Dendritic cell treated with granulocyte-macrophage colony-stimulating factor and Interleukin-4, amounts not matched to agents 40 ng/mL and 50 ng/mL, for 4 days (primary cell): ENCODE measurements at regions not wholly inside any gene's neighbourhood (a gene's known extent, or its start where the extent isn't known, plus 50 kb on each side); places are given as distances from the start of the nearest gene placed in this dataset.

Source experiments
- H3K27ac Mint-ChIP-seq: one replicate; pipeline ENCODE4 v1.8.0; 2022; ENCODE audit warnings: mild to moderate bottlenecking, mixed read lengths
- H3K27me3 Mint-ChIP-seq: one replicate; pipeline ENCODE4 v1.8.0; 2022; ENCODE audit warnings: mild to moderate bottlenecking, mixed read lengths
- H3K36me3 Mint-ChIP-seq: one replicate; pipeline ENCODE4 v1.8.0; 2022; ENCODE audit warnings: low read depth, mixed read lengths
- H3K4me1 Mint-ChIP-seq: one replicate; pipeline ENCODE4 v1.8.0; 2022; ENCODE audit warnings: low read depth, mixed read lengths
- H3K4me3 Mint-ChIP-seq: one replicate; pipeline ENCODE4 v1.8.0; 2022; ENCODE audit warnings: mild to moderate bottlenecking, moderate library complexity, mixed read lengths
- H3K9me3 Mint-ChIP-seq: one replicate; pipeline ENCODE4 v1.8.0; 2022; ENCODE audit warnings: mixed read lengths
- intact Hi-C: fragments of 100-400 bp; cut with micrococcal nuclease; formaldehyde crosslinking; loops from one replicate; pipeline ENCODE4 v1.15.0; 2022

DNA sequence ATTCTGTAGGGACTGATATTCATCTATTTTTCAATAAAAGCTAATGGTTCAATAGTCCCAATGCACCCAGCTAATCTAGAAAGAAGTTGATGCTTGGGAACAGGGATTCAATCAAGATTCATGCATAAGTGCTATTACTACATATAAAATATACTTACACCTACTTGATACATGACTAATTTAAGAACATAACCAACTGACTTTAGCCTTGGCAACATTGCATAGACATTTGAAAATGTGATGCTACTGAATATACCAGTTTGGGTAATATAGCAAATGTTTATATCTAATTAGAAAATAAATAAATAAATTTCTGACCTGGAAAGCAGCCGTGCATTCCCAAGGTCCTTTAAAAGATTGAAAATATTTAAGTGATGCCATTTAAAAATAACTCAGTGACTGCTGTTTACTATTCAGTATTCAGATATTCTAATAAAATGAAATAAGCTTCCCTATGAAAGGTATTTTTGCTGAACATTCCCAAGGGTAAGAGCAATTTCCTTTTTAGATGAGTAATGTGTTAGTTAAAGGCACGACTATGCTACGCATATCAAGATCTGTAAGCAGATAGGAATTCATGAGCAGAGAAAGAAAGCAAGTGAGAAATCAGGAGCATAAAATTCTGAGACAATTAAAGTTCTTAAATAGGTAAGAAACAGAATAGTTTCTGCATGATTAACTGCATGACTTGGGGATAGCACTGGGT is 160.6 kb upstream of the SYT1 start:
- intact Hi-C loops = no loop called here
- Mint-ChIP-seq H3K27ac (no peak overlapping the region), H3K36me3 (no peaks in the 10 kb centered on the region), H3K4me1 (no peaks in the 10 kb centered on the region), H3K9me3 (no peaks in the 10 kb centered on the region), H3K4me3 (no peak overlapping the region), H3K27me3 (no peaks in the 10 kb centered on the region)

- Mint-ChIP-seq H3K27ac (no peak overlapping the region), H3K4me3 (no peak overlapping the region), H3K36me3 (no peaks in the 10 kb centered on the region), H3K27me3 (no peaks in the 10 kb centered on the region), H3K4me1 (no peaks in the 10 kb centered on the region), H3K9me3 (no peaks in the 10 kb centered on the region)
- intact Hi-C loops = no loop called here
Measured at GRCh38 chr12:78711954-78712353, 152.6 kb upstream of the SYT1 start.

DNA sequence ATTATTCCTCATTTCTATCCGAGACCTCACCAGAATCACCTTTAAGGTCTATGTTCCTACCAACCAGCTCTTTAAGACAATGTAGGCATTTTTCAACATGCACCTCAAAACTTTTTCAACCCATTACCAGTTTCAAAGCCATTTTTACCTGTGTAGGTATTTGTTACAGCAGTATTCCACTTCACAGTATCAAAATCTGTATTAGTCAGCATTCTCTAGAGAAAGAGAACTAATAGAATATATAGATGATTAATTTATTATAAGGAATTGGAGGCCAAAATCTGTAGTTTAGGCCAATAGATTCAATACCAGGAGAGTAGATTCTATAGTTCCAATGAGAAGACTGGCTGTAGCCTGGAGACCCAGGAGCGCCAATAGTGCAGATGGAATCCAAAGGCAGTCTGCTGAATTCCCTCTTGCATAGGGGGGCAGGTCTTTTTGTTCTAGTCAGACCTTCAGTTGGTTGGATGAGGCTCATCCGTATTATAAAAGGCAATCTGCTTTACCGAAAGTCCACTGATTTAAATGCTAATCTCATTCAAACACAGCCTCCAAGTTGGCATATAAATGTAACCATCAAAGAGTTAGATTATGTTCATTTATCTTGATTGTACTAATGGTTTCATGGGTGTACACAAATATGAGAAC is 151.6 kb upstream of the SYT1 start:
- H3K27ac Mint-ChIP-seq = no peak overlapping the region
- H3K4me3 Mint-ChIP-seq = no peak overlapping the region
- no peaks in the 10 kb centered on the region for H3K36me3 Mint-ChIP-seq
- H3K9me3 Mint-ChIP-seq = no peaks in the 10 kb centered on the region
- no peaks in the 10 kb centered on the region for H3K4me1 Mint-ChIP-seq
- H3K27me3 Mint-ChIP-seq = no peaks in the 10 kb centered on the region
- intact Hi-C loops = no loop called here

DNA sequence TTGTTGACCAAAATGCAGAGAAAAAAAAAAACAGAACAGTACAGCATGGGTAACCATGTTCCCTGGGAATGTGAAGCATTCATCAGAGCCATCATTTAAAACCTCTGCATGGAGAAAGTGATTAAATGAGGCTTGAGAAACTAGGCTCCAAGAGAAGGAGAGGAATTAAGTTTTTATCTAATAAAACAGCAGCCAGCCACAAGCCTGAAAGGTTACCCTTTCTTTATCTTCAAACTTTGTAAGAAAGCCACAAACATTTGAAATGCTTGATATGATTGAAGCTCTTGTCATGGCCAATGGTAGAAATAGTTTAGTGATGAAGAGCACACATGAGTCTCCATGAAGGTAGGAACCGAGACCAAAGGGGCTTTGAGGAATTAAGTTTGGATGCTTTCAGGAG is 144.9 kb upstream of the SYT1 start:
- intact Hi-C loops = no loop called here
- no peaks in the 10 kb centered on the region for H3K9me3 Mint-ChIP-seq
- H3K27ac Mint-ChIP-seq = no peak overlapping the region
- H3K36me3 Mint-ChIP-seq = no peaks in the 10 kb centered on the region
- H3K4me3 Mint-ChIP-seq = no peak overlapping the region
- H3K4me1 Mint-ChIP-seq = no peaks in the 10 kb centered on the region
- no peaks in the 10 kb centered on the region for H3K27me3 Mint-ChIP-seq

- H3K9me3 Mint-ChIP-seq = no peaks in the 10 kb centered on the region
- no peaks in the 10 kb centered on the region for H3K27me3 Mint-ChIP-seq
- H3K36me3 Mint-ChIP-seq = no peaks in the 10 kb centered on the region
- intact Hi-C loops = no loop called here
- no peak overlapping the region for H3K27ac Mint-ChIP-seq
- H3K4me3 Mint-ChIP-seq = no peak overlapping the region
- no peaks in the 10 kb centered on the region for H3K4me1 Mint-ChIP-seq
Measured at GRCh38 chr12:78721906-78722305, 142.7 kb upstream of the SYT1 start.

- no peaks in the 10 kb centered on the region for H3K4me1 Mint-ChIP-seq
- H3K27ac Mint-ChIP-seq = no peak overlapping the region
- no peaks in the 10 kb centered on the region for H3K27me3 Mint-ChIP-seq
- intact Hi-C loops = no loop called here
- H3K4me3 Mint-ChIP-seq = no peak overlapping the region
- no peaks in the 10 kb centered on the region for H3K9me3 Mint-ChIP-seq
- H3K36me3 Mint-ChIP-seq = no peaks in the 10 kb centered on the region
Measured at GRCh38 chr12:78725033-78725432, 139.5 kb upstream of the SYT1 start.

DNA sequence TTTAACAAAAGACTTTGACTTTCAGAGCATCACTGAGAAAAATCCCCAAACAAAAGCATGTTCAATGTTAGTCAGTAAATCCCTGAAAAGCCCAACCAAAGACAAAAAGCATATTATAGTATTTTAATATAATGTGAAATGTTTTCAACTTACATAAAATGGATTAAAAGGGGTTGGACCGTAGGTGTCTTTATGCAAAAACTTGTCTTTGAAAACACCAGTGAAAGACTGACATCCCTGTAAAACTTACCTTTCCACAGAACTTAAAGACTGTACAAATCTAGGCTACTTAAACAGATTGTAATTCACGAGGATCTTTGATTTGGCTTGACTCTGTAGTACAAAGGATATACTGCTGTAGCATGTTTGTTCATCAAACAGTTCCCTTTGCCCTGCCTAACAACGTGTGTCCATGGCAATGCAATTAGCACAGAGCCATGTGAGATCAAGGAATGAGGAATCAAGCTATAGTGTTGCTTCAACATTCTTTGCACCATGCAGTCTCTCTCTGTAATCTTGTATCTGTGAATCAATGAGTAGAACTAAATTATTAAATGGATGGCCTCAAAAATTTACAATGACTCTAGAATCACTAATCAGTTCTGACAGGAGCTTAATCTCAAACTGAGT is 138.5 kb upstream of the SYT1 start:
- no peaks in the 10 kb centered on the region for H3K27me3 Mint-ChIP-seq
- no peaks in the 10 kb centered on the region for H3K9me3 Mint-ChIP-seq
- intact Hi-C loops = no loop called here
- H3K36me3 Mint-ChIP-seq = no peaks in the 10 kb centered on the region
- H3K27ac Mint-ChIP-seq = no peak overlapping the region
- no peaks in the 10 kb centered on the region for H3K4me1 Mint-ChIP-seq
- H3K4me3 Mint-ChIP-seq = no peak overlapping the region

- no peaks in the 10 kb centered on the region for H3K36me3 Mint-ChIP-seq
- H3K4me1 Mint-ChIP-seq = no peaks in the 10 kb centered on the region
- H3K9me3 Mint-ChIP-seq = no peaks in the 10 kb centered on the region
Measured at GRCh38 chr12:78726854-78727253, 137.7 kb upstream of the SYT1 start.

DNA sequence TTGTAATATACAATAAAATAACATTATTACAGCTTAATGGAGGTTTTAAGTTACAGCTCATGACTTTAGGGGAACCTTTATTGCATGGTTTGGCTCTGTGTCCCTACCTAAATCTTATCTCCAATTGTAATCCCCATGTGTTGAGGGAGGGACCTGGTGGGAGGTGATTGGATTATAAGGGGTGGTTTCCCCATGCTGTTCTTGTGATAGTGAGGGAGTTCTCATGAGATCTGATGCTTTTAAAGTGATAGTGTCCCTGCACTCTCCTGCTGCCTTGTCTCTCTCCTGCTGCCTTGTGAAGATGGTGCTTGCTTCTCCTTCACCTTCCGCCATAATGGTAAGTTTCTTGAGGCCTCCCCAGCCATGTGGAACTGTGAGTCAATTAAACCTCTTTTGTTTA is 132.1 kb upstream of the SYT1 start:
- Mint-ChIP-seq H3K27ac (no peak overlapping the region), H3K4me1 (no peaks in the 10 kb centered on the region), H3K36me3 (no peaks in the 10 kb centered on the region), H3K9me3 (no peaks in the 10 kb centered on the region), H3K4me3 (no peak overlapping the region), H3K27me3 (no peaks in the 10 kb centered on the region)
- intact Hi-C loops = no loop called here

More at GRCh38 chr12:78726854-78727253, 137.7 kb upstream of the SYT1 start:
- intact Hi-C loops = no loop called here
- Mint-ChIP-seq H3K4me3 (no peak overlapping the region), H3K27me3 (no peaks in the 10 kb centered on the region), H3K27ac (no peak overlapping the region)

DNA sequence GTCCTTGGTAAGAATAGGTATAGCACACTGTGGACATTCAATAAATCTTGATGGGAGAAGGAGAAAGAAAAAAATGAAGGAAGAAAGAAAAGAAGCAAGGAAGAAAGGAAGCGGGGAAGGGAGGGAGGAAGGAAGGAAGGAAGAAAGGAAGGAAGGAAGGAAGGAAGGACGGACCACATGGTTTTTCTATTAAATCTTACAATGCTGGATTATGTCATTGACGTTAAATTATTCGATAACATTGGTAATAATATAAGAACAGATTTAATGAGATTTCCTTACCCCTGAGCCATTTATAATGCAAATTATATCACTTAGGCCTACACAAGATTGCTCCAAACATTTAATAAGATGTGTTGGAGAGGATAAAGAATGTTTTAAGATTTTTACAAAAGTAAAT is 124.9 kb upstream of the SYT1 start:
- no peak overlapping the region for H3K4me3 Mint-ChIP-seq
- no peaks in the 10 kb centered on the region for H3K9me3 Mint-ChIP-seq
- intact Hi-C loops = no loop called here
- no peaks in the 10 kb centered on the region for H3K4me1 Mint-ChIP-seq
- no peak overlapping the region for H3K27ac Mint-ChIP-seq
- no peaks in the 10 kb centered on the region for H3K36me3 Mint-ChIP-seq
- H3K27me3 Mint-ChIP-seq = no peaks in the 10 kb centered on the region

DNA sequence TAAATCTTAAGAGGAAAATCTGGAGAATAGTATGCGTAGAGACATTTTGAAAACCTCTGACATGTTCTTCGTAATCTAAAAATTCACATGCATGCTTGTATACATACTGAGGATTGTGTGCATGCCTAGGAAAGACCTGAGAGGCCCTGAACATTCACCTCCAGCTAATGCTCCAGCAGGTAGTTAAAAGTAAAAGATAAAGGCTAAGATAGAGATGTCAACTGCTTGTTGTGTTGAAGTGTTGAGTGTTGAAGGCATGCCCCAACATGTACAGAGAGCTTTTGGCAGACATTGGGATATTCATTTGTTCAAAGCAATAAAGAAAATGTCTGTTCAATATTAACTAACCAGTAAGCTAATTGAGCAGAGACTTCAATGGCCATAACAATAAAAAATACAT is 118.6 kb upstream of the SYT1 start:
- peaks cover 15% of the 10 kb centered on the region for H3K9me3 Mint-ChIP-seq
- intact Hi-C loops = no loop called here
- H3K4me1 Mint-ChIP-seq = no peaks in the 10 kb centered on the region

DNA sequence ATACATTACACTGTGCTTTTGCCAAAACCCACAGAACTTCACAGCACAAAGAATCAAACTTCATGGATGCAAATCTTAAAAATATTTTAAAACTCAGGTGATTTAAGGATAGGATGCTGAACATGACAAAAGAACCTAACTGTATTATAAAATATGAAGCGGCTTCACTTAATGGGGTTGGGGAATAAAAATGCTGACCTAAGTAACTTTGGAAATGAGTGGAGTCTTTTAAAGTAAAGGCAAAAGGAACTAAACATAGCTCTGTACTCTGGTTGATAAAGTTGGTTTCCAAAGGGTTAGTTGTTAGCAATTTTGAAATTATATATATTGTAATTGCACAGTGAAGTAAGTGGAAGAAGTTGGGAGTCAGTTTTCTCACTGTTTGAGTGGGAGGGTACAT is 111.5 kb upstream of the SYT1 start:
- H3K4me1 Mint-ChIP-seq = no peaks in the 10 kb centered on the region
- no peaks in the 10 kb centered on the region for H3K36me3 Mint-ChIP-seq
- H3K27me3 Mint-ChIP-seq = no peaks in the 10 kb centered on the region
- H3K9me3 Mint-ChIP-seq = peaks cover 7% of the 10 kb centered on the region
- intact Hi-C loops = no loop called here
- H3K27ac Mint-ChIP-seq = no peak overlapping the region
- H3K4me3 Mint-ChIP-seq = no peak overlapping the region

More for the DNA sequence above, 118.6 kb upstream of the SYT1 start:
- no peak overlapping the region for H3K27ac Mint-ChIP-seq
- no peak overlapping the region for H3K4me3 Mint-ChIP-seq
- no peaks in the 10 kb centered on the region for H3K36me3 Mint-ChIP-seq
- no peaks in the 10 kb centered on the region for H3K27me3 Mint-ChIP-seq

DNA sequence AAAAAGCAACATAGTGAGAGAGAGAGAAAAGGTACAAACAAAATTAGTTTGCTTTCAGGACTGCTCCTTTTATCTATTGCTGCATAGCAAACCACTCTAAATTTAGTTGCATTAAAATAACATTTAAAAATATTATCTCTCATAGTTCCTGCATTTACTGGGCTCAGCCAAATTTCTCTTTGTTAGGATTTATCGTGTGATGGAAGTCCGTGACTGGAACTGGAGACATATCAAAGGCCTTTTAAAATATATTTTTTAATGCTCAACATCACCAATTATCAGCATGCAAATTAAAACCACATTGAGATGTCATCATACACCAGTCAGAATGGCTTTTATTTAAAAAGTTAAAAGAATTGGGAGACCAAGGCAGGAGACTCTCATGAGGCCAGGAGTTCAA is 107.6 kb upstream of the SYT1 start:
- H3K9me3 Mint-ChIP-seq = no peaks in the 10 kb centered on the region

GRCh38 chr12:78759367-78759766 is 105.2 kb upstream of the SYT1 start:
- intact Hi-C loops = no loop called here
- no peaks in the 10 kb centered on the region for H3K9me3 Mint-ChIP-seq
- H3K27ac Mint-ChIP-seq = no peak overlapping the region
- no peaks in the 10 kb centered on the region for H3K36me3 Mint-ChIP-seq
- no peak overlapping the region for H3K4me3 Mint-ChIP-seq
- H3K4me1 Mint-ChIP-seq = no peaks in the 10 kb centered on the region
- no peaks in the 10 kb centered on the region for H3K27me3 Mint-ChIP-seq

More for the DNA sequence above, 107.6 kb upstream of the SYT1 start:
- Mint-ChIP-seq H3K27ac (no peak overlapping the region), H3K4me3 (no peak overlapping the region), H3K36me3 (no peaks in the 10 kb centered on the region), H3K4me1 (no peaks in the 10 kb centered on the region), H3K27me3 (no peaks in the 10 kb centered on the region)
- intact Hi-C loops = no loop called here
